ENCODE measurements at regions not wholly inside any gene's neighbourhood (a gene's known extent, or its start where the extent isn't known, plus 50 kb on each side); places are given as distances from the start of the nearest gene placed in this dataset.

DNA sequence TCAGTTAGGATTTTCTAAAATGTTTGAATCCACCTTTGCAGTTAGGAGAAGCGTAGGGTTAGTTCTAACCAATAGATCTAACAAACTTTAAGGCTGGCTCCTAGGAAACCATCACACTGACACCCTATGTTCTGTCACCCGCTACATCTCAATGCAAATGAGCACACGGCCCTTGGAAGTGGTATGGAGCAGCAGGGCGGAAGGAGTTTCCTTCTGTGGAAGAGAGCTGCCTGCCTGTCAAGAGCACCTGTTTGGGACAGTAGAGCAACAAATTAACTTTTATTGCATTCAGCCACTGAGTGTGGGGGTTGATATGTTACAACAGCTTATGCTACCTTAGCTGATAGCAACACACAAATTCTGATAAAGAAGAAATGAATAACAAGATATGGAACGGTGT is 306.9 kb upstream of the RAB6C start (continued):
- no peak for TF ChIP-seq REST (IDR thresholded peaks at IDR 0.05)

GRCh38 chr2:129673234-129673633 is 306.2 kb upstream of the RAB6C start:
- 73% methylated on average over 5 of the region's 5 CpGs for WGBS
- no peak overlapping the region for H3K9ac ChIP-seq (ENCODE audit: low read depth in 1 of 2, low read length in 2 of 2)

GRCh38 chr2:129673847-129674711 is 305.4 kb upstream of the RAB6C start:
- Histone ChIP-seq H3K36me3 (ENCODE audit: control insufficient read depth in 4 of 4, insufficient read depth in 3 of 4, low read depth in 1 of 4, low read length in 3 of 4) (no peaks in the 10 kb centered on the region), H3K27me3 (ENCODE audit: control insufficient read depth in 4 of 4, insufficient read depth in 4 of 4, low read length in 3 of 4) (peaks cover 0 to 3% (median 0%) of the 10 kb centered on the region in 4 donors), H3K4me1 (ENCODE audit: control insufficient read depth in 4 of 4, insufficient read depth in 4 of 4, low read length in 3 of 4) (no peaks in the 10 kb centered on the region), H3K9me3 (ENCODE audit: control insufficient read depth in 4 of 4, low read length in 3 of 4) (no peaks in the 10 kb centered on the region), H3K4me3 (ENCODE audit: low read depth in 1 of 3, low read length in 3 of 3) (no peak overlapping the region), H3K27ac (ENCODE audit: low read depth in 1 of 2, low read length in 2 of 2) (no peak overlapping the region), H3K9ac (ENCODE audit: low read depth in 1 of 2, low read length in 2 of 2) (no peak overlapping the region)
- DNase-seq (ENCODE audit: low spot score), result no peak
- 50% methylated on average over 14 of the region's 14 CpGs for WGBS
- no peak for TF ChIP-seq SP1 (IDR thresholded peaks at IDR 0.05)
- no peak for TF ChIP-seq CTCF (IDR thresholded peaks at IDR 0.05; ENCODE audit: low read depth, low read length, missing input control)
- TF ChIP-seq YY1 (IDR thresholded peaks at IDR 0.05), result no peak

More at GRCh38 chr2:129673234-129673633, 306.2 kb upstream of the RAB6C start:
- TF ChIP-seq ATF3 (IDR thresholded peaks at IDR 0.05), result no peak
- no peak for TF ChIP-seq RXRA (IDR thresholded peaks at IDR 0.05)
- no peak for TF ChIP-seq REST (IDR thresholded peaks at IDR 0.05)
- DNase-seq (ENCODE audit: low spot score), result no peak
- Histone ChIP-seq H3K27me3 (ENCODE audit: control insufficient read depth in 4 of 4, insufficient read depth in 4 of 4, low read length in 3 of 4) (peaks cover 0 to 3% (median 0%) of the 10 kb centered on the region in 4 donors), H3K4me1 (ENCODE audit: control insufficient read depth in 4 of 4, insufficient read depth in 4 of 4, low read length in 3 of 4) (no peaks in the 10 kb centered on the region), H3K27ac (ENCODE audit: low read depth in 1 of 2, low read length in 2 of 2) (no peak overlapping the region), H3K4me3 (ENCODE audit: low read depth in 1 of 3, low read length in 3 of 3) (no peak overlapping the region), H3K9me3 (ENCODE audit: control insufficient read depth in 4 of 4, low read length in 3 of 4) (no peaks in the 10 kb centered on the region), H3K36me3 (ENCODE audit: control insufficient read depth in 4 of 4, insufficient read depth in 3 of 4, low read depth in 1 of 4, low read length in 3 of 4) (no peaks in the 10 kb centered on the region)

Measured in liver (tissue), 8 donors.